ENCODE measurements at regions not wholly inside any gene's neighbourhood (a gene's known extent, or its start where the extent isn't known, plus 50 kb on each side); places are given as distances from the start of the nearest gene placed in this dataset.

DNA sequence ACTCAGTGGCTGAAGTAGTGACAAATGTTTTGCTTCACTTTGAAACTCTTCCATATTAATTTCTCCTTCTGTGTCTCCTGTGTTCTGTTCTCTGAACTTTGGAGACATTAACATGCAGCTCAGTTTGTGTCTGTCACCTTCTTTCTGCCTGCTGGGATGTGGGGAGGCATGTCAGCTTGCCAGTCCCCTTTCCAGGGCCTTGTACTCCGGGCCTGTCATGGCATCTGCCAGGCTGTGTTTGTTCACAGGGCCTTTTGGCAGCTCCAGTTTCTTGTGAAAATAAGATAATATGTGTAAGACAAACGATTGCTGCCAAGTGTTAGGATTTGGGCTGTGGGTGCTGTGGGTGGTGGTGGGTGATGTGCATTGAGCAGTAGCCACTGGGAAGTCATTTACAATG lies 76.1 kb upstream of the ELMO1 start:
- no peaks in the 10 kb centered on the region for H3K36me3 Mint-ChIP-seq (ENCODE audit: low read depth)
- no peaks in the 10 kb centered on the region for H3K36me3 ChIP-seq (ENCODE audit: insufficient read depth)
- H3K4me2 ChIP-seq = no peak overlapping the region
- no peak for DNase-seq (ENCODE audit: low spot score)
- no peaks in the 10 kb centered on the region for H3K79me2 ChIP-seq (replicated peaks; ENCODE audit: insufficient read depth)
- H3F3A ChIP-seq (replicated peaks; ENCODE audit: low read depth) = no peaks in the 10 kb centered on the region
- TF ChIP-seq ZNF114 (CRISPR knock-in tag; IDR thresholded peaks at IDR 0.05) = no peak
- no peak for TF ChIP-seq POLR2AphosphoS5 (IDR thresholded peaks at IDR 0.05; ENCODE audit: low read depth)
- no peak for TF ChIP-seq EZH2phosphoT487 (IDR thresholded peaks at IDR 0.05; ENCODE audit: unreplicated experiment)
- TF ChIP-seq EZH2 (IDR thresholded peaks at IDR 0.05; ENCODE audit: low read depth, unreplicated experiment) = no peak
- TF ChIP-seq, protein P1, sequence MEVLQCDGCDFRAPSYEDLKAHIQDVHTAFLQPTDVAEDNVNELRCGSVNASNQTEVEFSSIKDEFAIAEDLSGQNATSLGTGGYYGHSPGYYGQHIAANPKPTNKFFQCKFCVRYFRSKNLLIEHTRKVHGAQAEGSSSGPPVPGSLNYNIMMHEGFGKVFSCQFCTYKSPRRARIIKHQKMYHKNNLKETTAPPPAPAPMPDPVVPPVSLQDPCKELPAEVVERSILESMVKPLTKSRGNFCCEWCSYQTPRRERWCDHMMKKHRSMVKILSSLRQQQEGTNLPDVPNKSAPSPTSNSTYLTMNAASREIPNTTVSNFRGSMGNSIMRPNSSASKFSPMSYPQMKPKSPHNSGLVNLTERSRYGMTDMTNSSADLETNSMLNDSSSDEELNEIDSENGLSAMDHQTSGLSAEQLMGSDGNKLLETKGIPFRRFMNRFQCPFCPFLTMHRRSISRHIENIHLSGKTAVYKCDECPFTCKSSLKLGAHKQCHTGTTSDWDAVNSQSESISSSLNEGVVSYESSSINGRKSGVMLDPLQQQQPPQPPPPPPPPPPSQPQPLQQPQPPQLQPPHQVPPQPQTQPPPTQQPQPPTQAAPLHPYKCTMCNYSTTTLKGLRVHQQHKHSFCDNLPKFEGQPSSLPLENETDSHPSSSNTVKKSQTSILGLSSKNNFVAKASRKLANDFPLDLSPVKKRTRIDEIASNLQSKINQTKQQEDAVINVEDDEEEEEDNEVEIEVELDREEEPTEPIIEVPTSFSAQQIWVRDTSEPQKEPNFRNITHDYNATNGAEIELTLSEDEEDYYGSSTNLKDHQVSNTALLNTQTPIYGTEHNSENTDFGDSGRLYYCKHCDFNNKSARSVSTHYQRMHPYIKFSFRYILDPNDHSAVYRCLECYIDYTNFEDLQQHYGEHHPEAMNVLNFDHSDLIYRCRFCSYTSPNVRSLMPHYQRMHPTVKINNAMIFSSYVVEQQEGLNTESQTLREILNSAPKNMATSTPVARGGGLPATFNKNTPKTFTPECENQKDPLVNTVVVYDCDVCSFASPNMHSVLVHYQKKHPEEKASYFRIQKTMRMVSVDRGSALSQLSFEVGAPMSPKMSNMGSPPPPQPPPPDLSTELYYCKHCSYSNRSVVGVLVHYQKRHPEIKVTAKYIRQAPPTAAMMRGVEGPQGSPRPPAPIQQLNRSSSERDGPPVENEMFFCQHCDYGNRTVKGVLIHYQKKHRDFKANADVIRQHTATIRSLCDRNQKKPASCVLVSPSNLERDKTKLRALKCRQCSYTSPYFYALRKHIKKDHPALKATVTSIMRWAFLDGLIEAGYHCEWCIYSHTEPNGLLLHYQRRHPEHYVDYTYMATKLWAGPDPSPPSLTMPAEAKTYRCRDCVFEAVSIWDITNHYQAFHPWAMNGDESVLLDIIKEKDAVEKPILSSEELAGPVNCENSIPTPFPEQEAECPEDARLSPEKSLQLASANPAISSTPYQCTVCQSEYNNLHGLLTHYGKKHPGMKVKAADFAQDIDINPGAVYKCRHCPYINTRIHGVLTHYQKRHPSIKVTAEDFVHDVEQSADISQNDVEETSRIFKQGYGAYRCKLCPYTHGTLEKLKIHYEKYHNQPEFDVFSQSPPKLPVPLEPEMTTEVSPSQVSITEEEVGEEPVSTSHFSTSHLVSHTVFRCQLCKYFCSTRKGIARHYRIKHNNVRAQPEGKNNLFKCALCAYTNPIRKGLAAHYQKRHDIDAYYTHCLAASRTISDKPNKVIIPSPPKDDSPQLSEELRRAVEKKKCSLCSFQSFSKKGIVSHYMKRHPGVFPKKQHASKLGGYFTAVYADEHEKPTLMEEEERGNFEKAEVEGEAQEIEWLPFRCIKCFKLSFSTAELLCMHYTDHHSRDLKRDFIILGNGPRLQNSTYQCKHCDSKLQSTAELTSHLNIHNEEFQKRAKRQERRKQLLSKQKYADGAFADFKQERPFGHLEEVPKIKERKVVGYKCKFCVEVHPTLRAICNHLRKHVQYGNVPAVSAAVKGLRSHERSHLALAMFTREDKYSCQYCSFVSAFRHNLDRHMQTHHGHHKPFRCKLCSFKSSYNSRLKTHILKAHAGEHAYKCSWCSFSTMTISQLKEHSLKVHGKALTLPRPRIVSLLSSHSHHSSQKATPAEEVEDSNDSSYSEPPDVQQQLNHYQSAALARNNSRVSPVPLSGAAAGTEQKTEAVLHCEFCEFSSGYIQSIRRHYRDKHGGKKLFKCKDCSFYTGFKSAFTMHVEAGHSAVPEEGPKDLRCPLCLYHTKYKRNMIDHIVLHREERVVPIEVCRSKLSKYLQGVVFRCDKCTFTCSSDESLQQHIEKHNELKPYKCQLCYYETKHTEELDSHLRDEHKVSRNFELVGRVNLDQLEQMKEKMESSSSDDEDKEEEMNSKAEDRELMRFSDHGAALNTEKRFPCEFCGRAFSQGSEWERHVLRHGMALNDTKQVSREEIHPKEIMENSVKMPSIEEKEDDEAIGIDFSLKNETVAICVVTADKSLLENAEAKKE (CRISPR knock-in tag; IDR thresholded peaks at IDR 0.05) = no peak
- no peak for TF ChIP-seq JUNB (IDR thresholded peaks at IDR 0.05; ENCODE audit: unreplicated experiment)
- no peak for TF ChIP-seq NANOG (IDR thresholded peaks at IDR 0.05; ENCODE audit: borderline replicate concordance)
- TF ChIP-seq CREB1 (CRISPR knock-in tag; IDR thresholded peaks at IDR 0.05; ENCODE audit: low read depth) = no peak
- TF ChIP-seq, protein P2, sequence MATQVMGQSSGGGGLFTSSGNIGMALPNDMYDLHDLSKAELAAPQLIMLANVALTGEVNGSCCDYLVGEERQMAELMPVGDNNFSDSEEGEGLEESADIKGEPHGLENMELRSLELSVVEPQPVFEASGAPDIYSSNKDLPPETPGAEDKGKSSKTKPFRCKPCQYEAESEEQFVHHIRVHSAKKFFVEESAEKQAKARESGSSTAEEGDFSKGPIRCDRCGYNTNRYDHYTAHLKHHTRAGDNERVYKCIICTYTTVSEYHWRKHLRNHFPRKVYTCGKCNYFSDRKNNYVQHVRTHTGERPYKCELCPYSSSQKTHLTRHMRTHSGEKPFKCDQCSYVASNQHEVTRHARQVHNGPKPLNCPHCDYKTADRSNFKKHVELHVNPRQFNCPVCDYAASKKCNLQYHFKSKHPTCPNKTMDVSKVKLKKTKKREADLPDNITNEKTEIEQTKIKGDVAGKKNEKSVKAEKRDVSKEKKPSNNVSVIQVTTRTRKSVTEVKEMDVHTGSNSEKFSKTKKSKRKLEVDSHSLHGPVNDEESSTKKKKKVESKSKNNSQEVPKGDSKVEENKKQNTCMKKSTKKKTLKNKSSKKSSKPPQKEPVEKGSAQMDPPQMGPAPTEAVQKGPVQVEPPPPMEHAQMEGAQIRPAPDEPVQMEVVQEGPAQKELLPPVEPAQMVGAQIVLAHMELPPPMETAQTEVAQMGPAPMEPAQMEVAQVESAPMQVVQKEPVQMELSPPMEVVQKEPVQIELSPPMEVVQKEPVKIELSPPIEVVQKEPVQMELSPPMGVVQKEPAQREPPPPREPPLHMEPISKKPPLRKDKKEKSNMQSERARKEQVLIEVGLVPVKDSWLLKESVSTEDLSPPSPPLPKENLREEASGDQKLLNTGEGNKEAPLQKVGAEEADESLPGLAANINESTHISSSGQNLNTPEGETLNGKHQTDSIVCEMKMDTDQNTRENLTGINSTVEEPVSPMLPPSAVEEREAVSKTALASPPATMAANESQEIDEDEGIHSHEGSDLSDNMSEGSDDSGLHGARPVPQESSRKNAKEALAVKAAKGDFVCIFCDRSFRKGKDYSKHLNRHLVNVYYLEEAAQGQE (IDR thresholded peaks at IDR 0.05; ENCODE audit: unreplicated experiment) = no peak
- TF ChIP-seq STAT1 (IDR thresholded peaks at IDR 0.05; ENCODE audit: unreplicated experiment) = no peak
- TF ChIP-seq, protein P3, sequence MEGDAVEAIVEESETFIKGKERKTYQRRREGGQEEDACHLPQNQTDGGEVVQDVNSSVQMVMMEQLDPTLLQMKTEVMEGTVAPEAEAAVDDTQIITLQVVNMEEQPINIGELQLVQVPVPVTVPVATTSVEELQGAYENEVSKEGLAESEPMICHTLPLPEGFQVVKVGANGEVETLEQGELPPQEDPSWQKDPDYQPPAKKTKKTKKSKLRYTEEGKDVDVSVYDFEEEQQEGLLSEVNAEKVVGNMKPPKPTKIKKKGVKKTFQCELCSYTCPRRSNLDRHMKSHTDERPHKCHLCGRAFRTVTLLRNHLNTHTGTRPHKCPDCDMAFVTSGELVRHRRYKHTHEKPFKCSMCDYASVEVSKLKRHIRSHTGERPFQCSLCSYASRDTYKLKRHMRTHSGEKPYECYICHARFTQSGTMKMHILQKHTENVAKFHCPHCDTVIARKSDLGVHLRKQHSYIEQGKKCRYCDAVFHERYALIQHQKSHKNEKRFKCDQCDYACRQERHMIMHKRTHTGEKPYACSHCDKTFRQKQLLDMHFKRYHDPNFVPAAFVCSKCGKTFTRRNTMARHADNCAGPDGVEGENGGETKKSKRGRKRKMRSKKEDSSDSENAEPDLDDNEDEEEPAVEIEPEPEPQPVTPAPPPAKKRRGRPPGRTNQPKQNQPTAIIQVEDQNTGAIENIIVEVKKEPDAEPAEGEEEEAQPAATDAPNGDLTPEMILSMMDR (conservative IDR thresholded peaks at IDR 0.05; ENCODE audit: low read depth in 2 of 2) = no peak
- no peak overlapping the region for H2AFZ ChIP-seq
- H3K9me3 Mint-ChIP-seq = no peaks in the 10 kb centered on the region; the same call in 2 of the 3 replicates
- H3K4me1 Mint-ChIP-seq = no peaks in the 10 kb centered on the region
- no peaks in the 10 kb centered on the region for H3K9me2 ChIP-seq (ENCODE audit: insufficient read depth)
- no peak overlapping the region for H3K4me3 ChIP-seq
- H3K4me3 Mint-ChIP-seq = no peak overlapping the region
- no peak for ATAC-seq
- no peak overlapping the region for H3K27ac Mint-ChIP-seq
- no peaks in the 10 kb centered on the region for H3K4me1 ChIP-seq (ENCODE audit: insufficient read depth)
- H3K27ac ChIP-seq (ENCODE audit: low read depth) = no peak overlapping the region
- no peaks in the 10 kb centered on the region for H3K27me3 Mint-ChIP-seq (ENCODE audit: insufficient read depth, low read depth, poor library complexity)
- no peaks in the 10 kb centered on the region for H3K27me3 ChIP-seq (ENCODE audit: insufficient read depth)
- H4K20me1 ChIP-seq (replicated peaks; ENCODE audit: insufficient read depth) = no peaks in the 10 kb centered on the region
